Muscle layer of duodenum (tissue), 2 donors: ENCODE measurements at regions not wholly inside any gene's neighbourhood (a gene's known extent, or its start where the extent isn't known, plus 50 kb on each side); places are given as distances from the start of the nearest gene placed in this dataset.

Experiments
- H3K27ac ChIP-seq: one replicate; pipeline ENCODE4 v1.7.0; 2013; ENCODE audit warnings: mild to moderate bottlenecking, low read length
- H3K27me3 ChIP-seq: one replicate; pipeline ENCODE4 v1.7.0; 2013; ENCODE audit warnings: low read depth, mild to moderate bottlenecking, control low read depth, low read length
- H3K36me3 ChIP-seq, 2 donors: one replicate each; pipeline ENCODE4 v1.7.0; 2013; ENCODE audit warnings: low read length in 2 of 2, control low read depth in 1 of 2, mild to moderate bottlenecking in 1 of 2; ENCODE audit not compliant: insufficient read depth in 2 of 2, control insufficient read depth in 1 of 2
- H3K4me1 ChIP-seq, 2 donors: one replicate each; pipeline ENCODE4 v1.7.0; 2013; ENCODE audit warnings: low read length in 2 of 2, mild to moderate bottlenecking in 2 of 2, control low read depth in 1 of 2, moderate library complexity in 1 of 2; ENCODE audit not compliant: insufficient read depth in 2 of 2, control insufficient read depth in 1 of 2
- H3K4me3 ChIP-seq, 2 donors: one replicate each; pipeline ENCODE4 v1.7.0; 2013; ENCODE audit warnings: low read length in 2 of 2, low read depth in 1 of 2, mild to moderate bottlenecking in 1 of 2
- H3K9me3 ChIP-seq, 2 donors: one replicate each; pipeline ENCODE4 v1.7.0; 2013; ENCODE audit warnings: low read length in 2 of 2, control low read depth in 1 of 2, mild to moderate bottlenecking in 1 of 2; ENCODE audit not compliant: control insufficient read depth in 1 of 2
- donor health status: healthy.

GRCh38 chr6:127053032-127053874, 65.2 kb upstream of the RSPO3 start:
- no peaks in the 10 kb centered on the region for H3K36me3 ChIP-seq
- no peaks in the 10 kb centered on the region for H3K27me3 ChIP-seq
- no peaks in the 10 kb centered on the region for H3K9me3 ChIP-seq
- no peaks in the 10 kb centered on the region for H3K4me1 ChIP-seq
- no peak overlapping the region for H3K27ac ChIP-seq
- no peak overlapping the region for H3K4me3 ChIP-seq

- no peaks in the 10 kb centered on the region for H3K9me3 ChIP-seq
- H3K27me3 ChIP-seq: no peaks in the 10 kb centered on the region
- no peak overlapping the region for H3K27ac ChIP-seq
- H3K36me3 ChIP-seq: no peaks in the 10 kb centered on the region
- no peak overlapping the region for H3K4me3 ChIP-seq
- no peaks in the 10 kb centered on the region for H3K4me1 ChIP-seq
Observed at GRCh38 chr6:127053875-127054235, 64.6 kb upstream of the RSPO3 start.

GRCh38 chr6:127058027-127058426, 60.4 kb upstream of the RSPO3 start:
- H3K27ac ChIP-seq: no peak overlapping the region
- H3K36me3 ChIP-seq: no peaks in the 10 kb centered on the region
- H3K4me3 ChIP-seq: no peak overlapping the region
- no peaks in the 10 kb centered on the region for H3K27me3 ChIP-seq
- no peaks in the 10 kb centered on the region for H3K4me1 ChIP-seq
- H3K9me3 ChIP-seq: peaks cover 0 to 6% of the 10 kb centered on the region in 2 donors

GRCh38 chr6:127058936-127059335, 59.5 kb upstream of the RSPO3 start:
- H3K27ac ChIP-seq: no peak overlapping the region
- H3K4me3 ChIP-seq: no peak overlapping the region
- no peaks in the 10 kb centered on the region for H3K36me3 ChIP-seq
- H3K4me1 ChIP-seq: no peaks in the 10 kb centered on the region
- H3K27me3 ChIP-seq: no peaks in the 10 kb centered on the region
- H3K9me3 ChIP-seq: peaks cover 0 to 6% of the 10 kb centered on the region in 2 donors
